IMR-90 (cell line): ENCODE measurements at regions not wholly inside any gene's neighbourhood (a gene's known extent, or its start where the extent isn't known, plus 50 kb on each side); places are given as distances from the start of the nearest gene placed in this dataset.

Experiments used
- ATAC-seq: fragments of 200-7000 bp; cut with Tn5 transposase; 2 replicates; pipeline ENCODE4 v1.9.1; 2020; ENCODE audit warnings: low read depth, mild to moderate bottlenecking, moderate library complexity
- BruUV-seq: library from RNA; stranded (reverse); fragments of 400-500 nt; replicated peaks from 2 replicates; lab custom pipeline; 2021; lab: Mats Ljungman, UMichigan
- CTCF ChIA-PET: fragments of 300-600 bp; formaldehyde crosslinking; extraction: SDS; loops from one replicate; lab custom pipeline; 2021; ENCODE audit warnings: antibody characterized with exemption; lab: Yijun Ruan, JAX
- POLR2A ChIA-PET: fragments of 300-600 bp; sonication (Branson Sonifier 250); formaldehyde crosslinking; loops from one replicate; lab custom pipeline; 2022; ENCODE audit warnings: antibody characterized with exemption; ENCODE audit not compliant: unreplicated experiment; lab: Charles Lee
- DNase-seq: peaks from one replicate; pipeline ENCODE4 v3.0.0; 2013
- H2AFZ ChIP-seq: replicated peaks from 2 replicates; pipeline ENCODE3; 2013; ENCODE audit warnings: low read length, mild to moderate bottlenecking; ENCODE audit not compliant: poor library complexity
- H2AK5ac ChIP-seq: 2 replicates; pipeline ENCODE4 v1.6.1; 2013; ENCODE audit warnings: low read depth, low read length, inconsistent platforms
- H2AK9ac ChIP-seq: replicated peaks from 2 replicates; pipeline ENCODE3; 2013; ENCODE audit warnings: mild to moderate bottlenecking, low read depth, low read length, moderate library complexity; ENCODE audit not compliant: poor library complexity
- H2BK120ac ChIP-seq: 2 replicates; pipeline ENCODE4 v1.6.1; 2013; ENCODE audit warnings: low read depth, low read length, inconsistent platforms
- H2BK15ac ChIP-seq: 3 replicates; pipeline ENCODE4 v1.6.1; 2013; ENCODE audit warnings: low read depth, low read length, inconsistent platforms
- H2BK20ac ChIP-seq: 2 replicates; pipeline ENCODE4 v1.6.1; 2013; ENCODE audit warnings: low read depth, mild to moderate bottlenecking, inconsistent platforms, low read length, moderate library complexity
- H2BK5ac ChIP-seq: 2 replicates; pipeline ENCODE4 v1.6.1; 2013; ENCODE audit warnings: mild to moderate bottlenecking, low read depth, low read length, inconsistent platforms; ENCODE audit not compliant: poor library complexity, severe bottlenecking
- H3K14ac ChIP-seq: replicated peaks from 2 replicates; pipeline ENCODE4 v1.6.1; 2013; ENCODE audit warnings: low read depth, low read length, inconsistent platforms
- H3K18ac ChIP-seq: 2 replicates; pipeline ENCODE4 v1.6.1; 2013; ENCODE audit warnings: low read depth, low read length, control low read depth
- H3K23ac ChIP-seq: 2 replicates; pipeline ENCODE4 v1.6.1; 2013; ENCODE audit warnings: low read depth, low read length, inconsistent platforms
- H3K27ac ChIP-seq: 2 replicates; pipeline ENCODE4 v1.5.1; 2013; ENCODE audit warnings: mild to moderate bottlenecking, control low read depth, low read length; ENCODE audit not compliant: insufficient read depth
- H3K27me3 ChIP-seq: 2 replicates; pipeline ENCODE4 v1.6.1; 2013; ENCODE audit warnings: low read length; ENCODE audit not compliant: control insufficient read depth, insufficient read depth
- H3K36me3 ChIP-seq: 2 replicates; pipeline ENCODE4 v1.6.1; 2013; ENCODE audit warnings: low read length, mixed read lengths; ENCODE audit not compliant: control insufficient read depth, insufficient read depth
- H3K4ac ChIP-seq: 2 replicates; pipeline ENCODE4 v1.6.1; 2013; ENCODE audit warnings: low read depth, low read length, inconsistent platforms
- H3K4me1 ChIP-seq: 2 replicates; pipeline ENCODE4 v1.6.1; 2013; ENCODE audit warnings: low read length, mixed read lengths; ENCODE audit not compliant: control insufficient read depth, insufficient read depth
- H3K4me2 ChIP-seq: 2 replicates; pipeline ENCODE4 v1.6.1; 2013; ENCODE audit warnings: low read depth, mild to moderate bottlenecking, control low read depth, low read length, moderate library complexity
- H3K4me3 ChIP-seq: 2 replicates; pipeline ENCODE4 v1.5.1; 2013; ENCODE audit warnings: low read depth, mild to moderate bottlenecking, control low read depth, low read length, moderate library complexity; ENCODE audit not compliant: insufficient read depth
- H3K56ac ChIP-seq: 2 replicates; pipeline ENCODE4 v1.6.1; 2013; ENCODE audit warnings: low read length, inconsistent platforms; ENCODE audit not compliant: insufficient read depth; ENCODE audit errors: extremely low read depth
- H3K79me1 ChIP-seq, 2 experiments: 2 replicates each; pipeline ENCODE4 v1.6.1; 2013; ENCODE audit warnings: low read length in 2 of 2, inconsistent platforms in 1 of 2, low read depth in 1 of 2
- H3K9ac ChIP-seq: 2 replicates; pipeline ENCODE4 v1.6.1; 2013; ENCODE audit warnings: low read depth, low read length, control low read depth
- H3K9me1 ChIP-seq: 2 replicates; pipeline ENCODE4 v1.6.1; 2013; ENCODE audit warnings: low read length, inconsistent platforms; ENCODE audit not compliant: insufficient read depth
- H3K9me3 ChIP-seq: 2 replicates; pipeline ENCODE4 v1.6.1; 2013; ENCODE audit warnings: low read length; ENCODE audit not compliant: control insufficient read depth, insufficient read depth
- H4K20me1 ChIP-seq: 2 replicates; pipeline ENCODE4 v1.6.1; 2013; ENCODE audit warnings: low read length, inconsistent platforms; ENCODE audit not compliant: insufficient read depth
- H4K5ac ChIP-seq: 2 replicates; pipeline ENCODE4 v1.6.1; 2013; ENCODE audit warnings: mild to moderate bottlenecking, low read depth, low read length, control low read depth
- H4K8ac ChIP-seq, 2 experiments: 2 replicates each; pipeline ENCODE4 v1.6.1; 2013; ENCODE audit warnings: low read depth in 2 of 2, low read length in 2 of 2, control low read depth in 1 of 2, inconsistent platforms in 1 of 2
- H4K91ac ChIP-seq: 2 replicates; pipeline ENCODE4 v1.6.1; 2013; ENCODE audit warnings: low read depth, low read length, inconsistent platforms; ENCODE audit not compliant: insufficient read depth
- BHLHE40 ChIP-seq: fragments of 150-350 bp; IDR thresholded peaks from 2 replicates; pipeline ENCODE4 v1.6.1; 2016; ENCODE audit warnings: mild to moderate bottlenecking, low read depth, low read length
- CEBPB ChIP-seq: IDR thresholded peaks from 2 replicates; pipeline ENCODE4 v1.6.1; 2012; ENCODE audit warnings: low read depth, low read length, improper control_type of control experiment
- CHD1 ChIP-seq: IDR thresholded peaks from 2 replicates; pipeline ENCODE4 v1.6.1; 2012; ENCODE audit warnings: low read depth, low read length, improper control_type of control experiment
- CTCF ChIP-seq: conservative IDR thresholded peaks from 2 replicates; pipeline ENCODE4 v1.5.1; 2012; ENCODE audit warnings: mild to moderate bottlenecking, low read depth, low read length, improper control_type of control experiment
- ELK1 ChIP-seq: fragments of 150-350 bp; IDR thresholded peaks from 2 replicates; pipeline ENCODE4 v1.6.1; 2016; ENCODE audit warnings: low read depth, mild to moderate bottlenecking, low read length, moderate library complexity, borderline replicate concordance
- FOS ChIP-seq: fragments of 150-350 bp; IDR thresholded peaks from 2 replicates; pipeline ENCODE4 v1.6.1; 2016; ENCODE audit warnings: low read depth, low read length
- MAFK ChIP-seq: IDR thresholded peaks from 2 replicates; pipeline ENCODE4 v1.6.1; 2012; ENCODE audit warnings: low read depth, low read length, improper control_type of control experiment
- MAZ ChIP-seq: IDR thresholded peaks from 2 replicates; pipeline ENCODE4 v1.6.1; 2012; ENCODE audit warnings: low read depth, mild to moderate bottlenecking, low read length, improper control_type of control experiment, moderate library complexity, borderline replicate concordance
- MXI1 ChIP-seq: IDR thresholded peaks from 2 replicates; pipeline ENCODE4 v1.6.1; 2012; ENCODE audit warnings: low read depth, mild to moderate bottlenecking, low read length, moderate library complexity, borderline replicate concordance
- NFE2L2 ChIP-seq: fragments of 150-350 bp; IDR thresholded peaks from 2 replicates; pipeline ENCODE4 v1.6.1; 2016; ENCODE audit warnings: low read depth, mild to moderate bottlenecking, low read length
- POLR2A ChIP-seq: IDR thresholded peaks from 2 replicates; pipeline ENCODE4 v1.6.1; 2012; ENCODE audit warnings: mild to moderate bottlenecking, low read depth, low read length
- RAD21 ChIP-seq: IDR thresholded peaks from 2 replicates; pipeline ENCODE4 v1.6.1; 2012; ENCODE audit warnings: low read length, improper control_type of control experiment
- RCOR1 ChIP-seq: IDR thresholded peaks from 2 replicates; pipeline ENCODE4 v1.6.1; 2012; ENCODE audit warnings: mild to moderate bottlenecking, low read length, improper control_type of control experiment; ENCODE audit not compliant: insufficient replicate concordance
- RFX5 ChIP-seq: IDR thresholded peaks from 2 replicates; pipeline ENCODE4 v1.8.0; 2012; ENCODE audit warnings: low read depth, mild to moderate bottlenecking, low read length, moderate library complexity
- SMC3 ChIP-seq: fragments of 150-350 bp; IDR thresholded peaks from 2 replicates; pipeline ENCODE4 v1.6.1; 2016; ENCODE audit warnings: low read depth, mild to moderate bottlenecking, antibody characterized with exemption, low read length, moderate library complexity
- USF2 ChIP-seq: fragments of 150-350 bp; IDR thresholded peaks from 2 replicates; pipeline ENCODE4 v1.6.1; 2017; ENCODE audit warnings: mild to moderate bottlenecking, antibody characterized with exemption, low read length, low read depth
- WGBS, 2 experiments: methylation state at CpG; one replicate each; pipeline versions ENCODE4 v1.1.5 to v1.1.7; 2013; ENCODE audit warnings: missing lambda C conversion rate in 2 of 2; ENCODE audit not compliant: insufficient read length in 1 of 2; ENCODE audit errors: extremely low coverage in 2 of 2; 5-methylcytosine and 5-hydroxymethylcytosine counted together
- dilution Hi-C: fragments of 300-500 bp; cut with HindIII; formaldehyde crosslinking; loops from one replicate; pipeline ENCODE4 v1.14.3; 2018; ENCODE audit warnings: low sequenced_read_pairs; ENCODE audit not compliant: unreplicated experiment
- in situ Hi-C: fragments of 300-500 bp; cut with MboI; formaldehyde crosslinking; loops from 3 replicates; pipeline ENCODE4 v1.14.3; 2019; ENCODE audit warnings: low sequenced_read_pairs, inconsistent platforms, mixed read lengths
- intact Hi-C: fragments of 100-400 bp; cut with micrococcal nuclease; formaldehyde crosslinking; loops from 2 replicates; pipeline ENCODE4 v1.10.0; 2022

- DNase-seq: no peak
- Histone ChIP-seq H3K79me1 (no peaks in the 10 kb centered on the region), H3K4ac (no peak overlapping the region), H3K9me1 (no peaks in the 10 kb centered on the region), H3K4me3 (no peak overlapping the region), H2AFZ (no peak overlapping the region), H3K9ac (no peak overlapping the region), H2BK5ac (no peak overlapping the region), H2BK120ac (no peak overlapping the region), H3K4me2 (no peak overlapping the region), H4K91ac (no peak overlapping the region), H4K5ac (no peak overlapping the region), H3K56ac (no peak overlapping the region), H4K8ac (no peak overlapping the region), H3K23ac (no peak overlapping the region), H3K27ac (no peak overlapping the region), H3K36me3 (no peaks in the 10 kb centered on the region), H3K14ac (no peak overlapping the region), H3K4me1 (no peaks in the 10 kb centered on the region), H2AK9ac (no peak overlapping the region), H3K18ac (no peak overlapping the region), H2BK15ac (no peak overlapping the region), H2AK5ac (no peak overlapping the region), H3K27me3 (peaks cover 2% of the 10 kb centered on the region; the same call in 1 of the 2 replicates), H3K9me3 (peaks cover 7% of the 10 kb centered on the region), H4K20me1 (no peaks in the 10 kb centered on the region), H2BK20ac (no peak overlapping the region)
- dilution Hi-C loops: no loop called here
- CTCF ChIA-PET: no interaction called here
- POLR2A ChIA-PET: no interaction called here
- no TSS peak for BruUV-seq
- no CpG with 5 or more reads among the region's 1 CpG for WGBS, 2 experiments
- ATAC-seq: no peak
- intact Hi-C loops: no loop called here
- no peak for TF ChIP-seq MAFK
- TF ChIP-seq CEBPB: no peak
- TF ChIP-seq MAZ: no peak
- TF ChIP-seq USF2: no peak
- no peak for TF ChIP-seq RCOR1
- no peak for TF ChIP-seq FOS
- no peak for TF ChIP-seq RAD21
- TF ChIP-seq MXI1: no peak
- no peak for TF ChIP-seq POLR2A
- TF ChIP-seq CHD1: no peak
- TF ChIP-seq ELK1: no peak
- TF ChIP-seq CTCF: no peak
- TF ChIP-seq RFX5: no peak
- TF ChIP-seq BHLHE40: no peak
- TF ChIP-seq NFE2L2: no peak
- TF ChIP-seq SMC3: no peak
- in situ Hi-C loops: loop anchor here (5.0 kb wide), 1 partner anchor 48 kb away; no protein-coding TSS in a partner anchor
These were observed 218.2 kb downstream of the PSAT1 start for GRCh38 chr9:78515108-78515507.
